VCaP (cell line): ENCODE measurements at regions not wholly inside any gene's neighbourhood (a gene's known extent, or its start where the extent isn't known, plus 50 kb on each side); places are given as distances from the start of the nearest gene placed in this dataset.

Source experiments
- H3K27ac ChIP-seq: fragments of 450-650 bp; 2 replicates; pipeline ENCODE4 v1.5.1; 2017
- TF ChIP-seq, protein P1 (sequence below): fragments of 450-650 bp; conservative IDR thresholded peaks from 2 replicates; pipeline ENCODE4 v1.5.1; 2017; ENCODE audit warnings: mild to moderate bottlenecking, moderate library complexity

DNA sequence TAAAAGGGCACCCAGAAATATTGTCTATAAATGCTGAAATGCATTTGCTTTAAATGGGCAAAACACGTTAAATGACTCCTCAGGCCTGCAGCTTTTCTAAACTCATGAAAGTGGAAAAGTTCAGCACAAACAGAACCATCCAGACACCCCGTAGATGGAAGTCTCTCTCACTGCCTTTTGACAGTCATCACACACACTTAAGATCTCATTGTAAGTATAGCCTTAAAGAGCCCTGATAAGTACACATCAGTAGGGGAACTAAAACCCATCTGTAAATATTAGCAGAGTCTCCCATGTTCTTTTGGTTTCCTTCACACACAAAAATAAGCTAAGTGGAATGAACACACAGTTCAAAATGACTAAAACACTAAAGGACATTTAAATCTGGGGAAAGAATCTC, 166.7 kb downstream of the LTN1 start:
- peak overlapping the region; percentile 22 for H3K27ac ChIP-seq
- TF ChIP-seq, protein P1, sequence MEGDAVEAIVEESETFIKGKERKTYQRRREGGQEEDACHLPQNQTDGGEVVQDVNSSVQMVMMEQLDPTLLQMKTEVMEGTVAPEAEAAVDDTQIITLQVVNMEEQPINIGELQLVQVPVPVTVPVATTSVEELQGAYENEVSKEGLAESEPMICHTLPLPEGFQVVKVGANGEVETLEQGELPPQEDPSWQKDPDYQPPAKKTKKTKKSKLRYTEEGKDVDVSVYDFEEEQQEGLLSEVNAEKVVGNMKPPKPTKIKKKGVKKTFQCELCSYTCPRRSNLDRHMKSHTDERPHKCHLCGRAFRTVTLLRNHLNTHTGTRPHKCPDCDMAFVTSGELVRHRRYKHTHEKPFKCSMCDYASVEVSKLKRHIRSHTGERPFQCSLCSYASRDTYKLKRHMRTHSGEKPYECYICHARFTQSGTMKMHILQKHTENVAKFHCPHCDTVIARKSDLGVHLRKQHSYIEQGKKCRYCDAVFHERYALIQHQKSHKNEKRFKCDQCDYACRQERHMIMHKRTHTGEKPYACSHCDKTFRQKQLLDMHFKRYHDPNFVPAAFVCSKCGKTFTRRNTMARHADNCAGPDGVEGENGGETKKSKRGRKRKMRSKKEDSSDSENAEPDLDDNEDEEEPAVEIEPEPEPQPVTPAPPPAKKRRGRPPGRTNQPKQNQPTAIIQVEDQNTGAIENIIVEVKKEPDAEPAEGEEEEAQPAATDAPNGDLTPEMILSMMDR = no peak

DNA sequence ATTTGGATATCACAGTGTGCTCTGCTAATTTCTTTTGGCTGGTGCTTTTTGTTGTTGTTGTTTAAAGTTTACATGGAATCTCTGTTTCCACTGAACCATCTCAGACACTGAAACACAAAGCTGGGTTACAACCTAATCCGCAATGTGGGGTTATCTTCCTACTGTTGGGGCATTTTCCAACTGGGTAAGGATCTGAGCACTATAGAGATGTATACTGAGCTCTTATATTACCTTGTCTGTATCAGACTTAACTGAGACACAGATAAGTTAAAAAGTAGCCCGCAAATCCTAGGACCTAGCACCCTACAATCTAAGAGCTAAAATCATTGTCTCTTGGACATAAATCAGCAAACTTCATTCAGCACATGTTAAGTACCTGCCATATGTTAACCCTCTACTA, 169.2 kb downstream of the LTN1 start:
- TF ChIP-seq, protein P1 = no peak
- H3K27ac ChIP-seq = no peak overlapping the region

DNA sequence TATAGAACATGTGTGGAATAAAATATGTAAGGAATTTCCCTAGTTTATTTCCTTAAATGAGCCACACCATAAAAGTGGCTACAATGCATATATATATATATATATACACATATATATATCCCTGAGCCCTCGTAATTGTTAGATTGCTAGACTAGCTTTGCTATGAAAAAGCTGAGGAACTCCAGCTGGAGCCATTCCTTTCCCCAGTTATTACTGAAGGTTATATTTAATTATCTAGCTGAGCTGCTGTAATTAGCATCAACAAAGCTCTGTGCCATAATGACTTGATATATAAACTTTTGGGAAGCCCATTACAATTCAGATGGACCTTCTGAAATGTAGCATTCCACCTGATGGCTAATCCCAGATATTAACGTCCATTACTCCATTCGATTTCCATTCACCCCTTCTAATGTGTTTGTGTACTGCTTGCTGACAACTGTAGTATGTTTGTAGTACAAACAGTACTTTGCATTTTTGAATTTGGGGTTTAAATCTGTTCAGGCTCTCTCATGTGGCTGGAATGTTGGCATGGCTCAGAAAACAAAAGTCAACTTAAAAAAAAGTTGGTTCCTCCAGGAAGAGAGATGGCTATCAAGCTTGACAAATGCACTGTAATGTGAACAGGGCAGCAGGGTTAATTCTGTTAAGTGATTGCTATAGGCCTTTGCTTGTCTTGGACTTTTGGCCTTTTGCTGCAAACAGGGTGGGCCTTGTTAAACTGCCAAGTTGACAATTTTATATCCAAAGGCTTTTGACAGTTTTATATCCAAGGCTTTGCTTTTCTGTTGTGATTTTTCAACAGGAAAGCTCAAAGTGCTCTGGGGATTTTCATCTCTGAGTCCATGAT, 170.0 kb downstream of the LTN1 start:
- H3K27ac ChIP-seq = no peak overlapping the region
- TF ChIP-seq, protein P1 = no peak

DNA sequence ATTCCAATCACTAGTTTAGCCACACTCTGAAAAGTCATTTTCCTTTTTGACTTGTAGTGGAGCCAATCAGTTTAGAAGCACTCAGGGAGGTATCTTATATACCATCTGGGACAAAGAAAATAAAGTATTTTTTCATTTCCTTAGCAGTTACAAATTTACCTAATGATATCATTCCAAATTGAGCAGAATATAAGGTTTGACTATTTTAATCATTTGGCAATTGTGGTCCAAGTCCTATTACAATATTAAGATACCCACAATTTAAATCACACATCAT, 170.6 kb downstream of the LTN1 start:
- H3K27ac ChIP-seq = no peak overlapping the region
- TF ChIP-seq, protein P1 = no peak

DNA sequence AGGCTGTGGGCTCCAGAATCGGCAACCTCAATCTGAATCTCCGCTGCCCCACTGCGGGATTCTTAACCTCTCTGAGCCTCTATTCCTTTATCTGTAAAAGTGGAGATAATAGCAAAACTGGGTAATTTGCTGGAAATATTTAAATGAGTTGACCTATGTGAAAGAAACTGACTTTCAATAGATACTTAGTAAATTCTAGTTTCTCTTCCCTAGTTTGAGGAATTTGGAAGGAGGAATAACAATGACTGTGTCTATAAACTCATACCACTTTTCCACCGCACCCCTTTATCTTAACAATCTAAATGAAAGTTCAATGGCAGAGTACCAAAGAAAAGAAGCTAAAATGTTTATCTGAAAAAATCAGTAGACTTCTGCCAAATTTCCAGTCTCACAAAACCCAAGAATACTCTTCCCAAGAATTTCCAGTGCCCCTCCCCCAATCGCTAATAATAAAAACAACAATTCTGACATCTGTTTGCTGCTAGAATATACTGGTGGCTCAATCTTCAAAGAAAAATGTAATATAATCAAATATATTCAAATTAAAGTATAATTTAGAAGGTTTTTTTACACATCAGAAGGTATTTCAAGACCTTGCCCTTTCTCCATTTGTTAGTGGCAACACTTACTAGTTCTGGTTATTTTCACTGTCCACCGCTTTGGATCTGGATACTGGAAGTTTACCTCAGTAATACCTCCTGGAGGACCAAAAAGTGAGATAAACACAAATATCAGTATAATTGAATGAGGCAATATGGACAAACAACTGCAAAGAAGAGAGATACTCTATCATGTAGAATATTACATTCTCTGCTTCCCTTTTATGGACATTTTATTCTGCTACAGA, 171.2 kb downstream of the LTN1 start:
- H3K27ac ChIP-seq = no peak overlapping the region

DNA sequence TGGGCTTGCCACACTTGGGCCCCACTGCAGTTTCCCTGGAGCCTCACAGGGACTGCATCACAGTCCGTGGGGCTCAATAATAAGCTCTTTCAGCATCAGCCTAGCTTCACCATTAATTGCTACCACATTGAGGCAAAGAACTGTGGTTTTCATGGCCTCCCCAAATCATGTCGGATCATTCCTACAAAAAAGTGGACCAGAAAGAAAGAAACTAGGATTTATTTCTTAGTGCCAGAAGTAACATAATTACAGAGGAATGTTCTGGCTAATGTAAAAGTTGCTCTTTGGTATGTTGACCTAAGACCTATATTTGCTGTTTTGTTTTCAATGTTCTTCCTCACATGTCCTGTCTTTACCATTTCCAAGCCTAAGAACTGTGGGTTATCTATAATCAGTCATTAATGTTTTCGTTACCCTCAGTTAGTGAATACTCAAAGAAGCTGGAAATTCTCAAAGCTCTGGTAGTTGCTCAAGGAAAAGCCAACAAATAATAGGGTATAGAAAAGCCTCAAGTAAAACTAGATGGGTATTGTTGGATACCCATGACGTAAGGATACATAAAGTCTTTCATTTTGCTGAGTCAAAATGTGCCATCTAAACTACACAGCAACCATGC, 173.9 kb downstream of the LTN1 start:
- H3K27ac ChIP-seq = no peak overlapping the region
- TF ChIP-seq, protein P1 = no peak

More for the DNA sequence above, 171.2 kb downstream of the LTN1 start:
- TF ChIP-seq, protein P1 = no peak

DNA sequence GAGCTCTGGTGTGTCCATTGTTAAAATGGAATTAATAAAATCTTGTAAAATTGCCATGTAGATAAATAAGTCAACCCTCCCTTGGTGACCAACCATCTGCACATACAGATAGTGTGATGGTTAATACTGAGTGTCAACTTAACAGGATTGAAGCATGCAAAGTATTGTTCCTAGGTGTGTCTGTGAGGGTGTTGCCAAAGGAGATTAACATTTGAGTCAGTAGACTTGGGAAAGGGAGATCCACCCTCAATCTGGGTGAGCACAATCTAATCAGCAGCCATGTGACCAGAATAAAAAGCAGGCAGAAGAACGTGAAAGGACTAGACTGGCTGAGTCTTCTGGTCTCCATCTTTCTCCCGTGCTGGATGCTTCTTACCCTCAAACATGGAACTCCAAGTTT, 174.8 kb downstream of the LTN1 start:
- TF ChIP-seq, protein P1 = no peak
- no peak overlapping the region for H3K27ac ChIP-seq
